ENCODE measurements at regions not wholly inside any gene's neighbourhood (a gene's known extent, or its start where the extent isn't known, plus 50 kb on each side); places are given as distances from the start of the nearest gene placed in this dataset.
A peak's percentile ranks its signal among the peaks of the same experiment; 100 is the strongest.
"Not testable (repeated sequence)": the region's sequence is repeated elsewhere in the genome, so short reads cannot be mapped to it uniquely, and the experiment has no call there.

DNA sequence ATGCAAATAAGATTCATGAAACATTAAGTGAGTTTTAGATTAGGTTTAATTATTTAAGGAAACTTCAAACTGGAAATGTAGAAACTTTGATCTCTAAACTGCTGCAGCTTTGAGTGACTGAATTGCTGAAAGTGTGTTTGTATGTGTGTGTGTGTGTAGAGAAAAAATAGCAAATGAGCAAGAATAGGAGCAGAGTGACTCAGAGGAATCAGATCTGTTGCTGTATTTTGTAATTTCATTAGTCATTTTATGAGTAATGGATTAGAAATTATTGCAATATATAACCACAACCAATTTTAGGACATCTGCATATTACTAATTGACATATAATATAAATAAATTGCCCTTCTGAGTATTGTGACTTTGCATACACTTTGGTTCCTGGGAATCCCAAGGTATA is 52.8 kb upstream of the SLC9A9 start:
- no peak overlapping the region for H3K4me3 ChIP-seq (replicated peaks in 1 of 2; ENCODE audit: low read depth in 2 of 2, low read length in 2 of 2)
- TF ChIP-seq, protein P1, sequence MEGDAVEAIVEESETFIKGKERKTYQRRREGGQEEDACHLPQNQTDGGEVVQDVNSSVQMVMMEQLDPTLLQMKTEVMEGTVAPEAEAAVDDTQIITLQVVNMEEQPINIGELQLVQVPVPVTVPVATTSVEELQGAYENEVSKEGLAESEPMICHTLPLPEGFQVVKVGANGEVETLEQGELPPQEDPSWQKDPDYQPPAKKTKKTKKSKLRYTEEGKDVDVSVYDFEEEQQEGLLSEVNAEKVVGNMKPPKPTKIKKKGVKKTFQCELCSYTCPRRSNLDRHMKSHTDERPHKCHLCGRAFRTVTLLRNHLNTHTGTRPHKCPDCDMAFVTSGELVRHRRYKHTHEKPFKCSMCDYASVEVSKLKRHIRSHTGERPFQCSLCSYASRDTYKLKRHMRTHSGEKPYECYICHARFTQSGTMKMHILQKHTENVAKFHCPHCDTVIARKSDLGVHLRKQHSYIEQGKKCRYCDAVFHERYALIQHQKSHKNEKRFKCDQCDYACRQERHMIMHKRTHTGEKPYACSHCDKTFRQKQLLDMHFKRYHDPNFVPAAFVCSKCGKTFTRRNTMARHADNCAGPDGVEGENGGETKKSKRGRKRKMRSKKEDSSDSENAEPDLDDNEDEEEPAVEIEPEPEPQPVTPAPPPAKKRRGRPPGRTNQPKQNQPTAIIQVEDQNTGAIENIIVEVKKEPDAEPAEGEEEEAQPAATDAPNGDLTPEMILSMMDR (IDR thresholded peaks at IDR 0.05; ENCODE audit: low read depth, low read length): no peak
- DNase-seq (ENCODE audit: low read depth in 2 of 2): peak; percentile 83 to 91

DNA sequence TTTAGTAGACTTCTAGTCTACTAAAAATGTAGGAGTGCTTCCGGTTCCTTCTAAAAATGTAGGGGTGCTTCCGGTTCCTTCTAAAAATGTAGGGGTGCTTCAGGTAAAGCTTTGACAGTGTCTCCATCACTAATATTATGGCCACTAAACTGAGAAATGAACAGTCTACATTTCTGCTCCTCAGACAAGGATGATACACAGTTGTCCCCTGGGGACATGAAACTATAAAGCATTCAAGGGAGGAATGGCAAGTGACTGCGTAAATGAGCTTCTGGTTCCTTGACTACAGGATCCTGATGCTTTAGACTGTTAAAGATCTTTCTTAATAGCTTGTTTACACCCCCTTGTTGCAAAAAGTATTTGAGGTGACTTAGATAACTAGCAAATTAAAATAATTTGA is 53.9 kb upstream of the SLC9A9 start:
- TF ChIP-seq, protein P1 (IDR thresholded peaks at IDR 0.05; ENCODE audit: low read depth, low read length): no peak
- no peak overlapping the region for H3K4me3 ChIP-seq (replicated peaks in 1 of 2; ENCODE audit: low read depth in 2 of 2, low read length in 2 of 2)
- DNase-seq (ENCODE audit: low read depth in 2 of 2): peak in 1 of 2 donors; percentile 4

GRCh38 chr3:143910756-143911155 is 60.9 kb upstream of the DIPK2A start:
- H3K4me3 ChIP-seq (replicated peaks in 1 of 2; ENCODE audit: low read depth in 2 of 2, low read length in 2 of 2): no peak overlapping the region
- TF ChIP-seq, protein P1 (IDR thresholded peaks at IDR 0.05; ENCODE audit: low read depth, low read length): no peak
- DNase-seq (ENCODE audit: low read depth in 2 of 2): no peak

- no peak overlapping the region for H3K4me3 ChIP-seq (replicated peaks in 1 of 2; ENCODE audit: low read depth in 2 of 2, low read length in 2 of 2)
- DNase-seq (ENCODE audit: low read depth in 2 of 2): no peak
- TF ChIP-seq, protein P1 (IDR thresholded peaks at IDR 0.05; ENCODE audit: low read depth, low read length): no peak
Measured at GRCh38 chr3:143914257-143914656, 57.4 kb upstream of the DIPK2A start.

DNA sequence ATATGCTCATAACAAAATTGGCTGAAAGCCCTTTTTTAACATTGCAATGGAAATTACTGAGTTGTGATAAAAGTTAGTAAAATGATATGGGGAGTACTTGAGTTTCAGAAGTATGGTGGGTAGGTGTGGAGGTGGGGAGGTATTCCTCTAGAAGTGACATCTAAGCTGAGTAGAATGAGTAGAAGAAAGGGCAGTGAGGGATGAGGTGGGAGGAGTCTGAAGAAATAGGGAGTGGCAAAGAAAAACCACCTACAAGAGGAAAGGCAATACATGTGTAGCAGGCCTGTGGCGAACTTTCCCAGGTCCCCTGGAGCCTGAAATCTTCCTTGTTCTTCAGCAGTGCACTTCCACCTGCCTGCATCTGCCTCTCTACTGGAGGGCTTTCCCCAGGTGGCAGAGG is 52.8 kb upstream of the DIPK2A start:
- H3K4me3 ChIP-seq (replicated peaks in 1 of 2; ENCODE audit: low read depth in 2 of 2, low read length in 2 of 2): no peak overlapping the region
- TF ChIP-seq, protein P1 (IDR thresholded peaks at IDR 0.05; ENCODE audit: low read depth, low read length): no peak
- DNase-seq (ENCODE audit: low read depth in 2 of 2): no peak

GRCh38 chr3:143921176-143921575 is 50.4 kb upstream of the DIPK2A start:
- not testable (repeated sequence) for DNase-seq (ENCODE audit: low read depth in 2 of 2); H3K4me3 ChIP-seq (replicated peaks in 1 of 2; ENCODE audit: low read depth in 2 of 2, low read length in 2 of 2)
